CD4-positive, alpha-beta T cell (primary cell): ENCODE measurements at regions not wholly inside any gene's neighbourhood (a gene's known extent, or its start where the extent isn't known, plus 50 kb on each side); places are given as distances from the start of the nearest gene placed in this dataset.

ENCODE experiments used
- ATAC-seq: fragments of 200-7000 bp; cut with Tn5 transposase; one replicate; pipeline ENCODE4 v1.10.0; 2022; ENCODE audit warnings: mild to moderate bottlenecking; ENCODE audit not compliant: poor library complexity
- CTCF ChIA-PET: fragments of 350-600 bp; sonication (Branson Sonifier 250); formaldehyde crosslinking; loops from one replicate; lab custom pipeline; 2021; ENCODE audit warnings: antibody characterized with exemption, inconsistent platforms; lab: Charles Lee
- POLR2A ChIA-PET: fragments of 350-600 bp; sonication (Branson Sonifier 250); formaldehyde crosslinking; loops from one replicate; lab custom pipeline; 2021; ENCODE audit warnings: antibody characterized with exemption, inconsistent platforms; lab: Charles Lee
- DNase-seq, 14 experiments: peaks; one replicate each; pipeline ENCODE4 v3.0.0-alpha.2; 2013 to 2020; ENCODE audit warnings: mixed read lengths in 2 of 14
- H3K27ac ChIP-seq, 2 donors: one replicate each; pipeline versions ENCODE4 v1.5.1 to v1.7.0; 2013; ENCODE audit warnings: low read length in 2 of 2, low read depth in 1 of 2, mild to moderate bottlenecking in 1 of 2
- H3K27me3 ChIP-seq, 2 experiments: 1 replicate in 1 of 2; 2 replicates in 1 of 2; pipeline versions ENCODE4 v1.6.1 to v1.7.0; 2013; ENCODE audit warnings: low read length in 2 of 2, control low read depth in 1 of 2, mild to moderate bottlenecking in 1 of 2, moderate library complexity in 1 of 2; ENCODE audit not compliant: insufficient read depth in 2 of 2, control insufficient read depth in 1 of 2
- H3K36me3 ChIP-seq: one replicate; pipeline ENCODE4 v1.6.1; 2013; ENCODE audit warnings: low read length, control low read depth; ENCODE audit not compliant: insufficient read depth
- H3K4me1 ChIP-seq: one replicate; pipeline ENCODE4 v1.6.1; 2013; ENCODE audit warnings: low read length, control low read depth; ENCODE audit not compliant: insufficient read depth
- H3K4me3 ChIP-seq: one replicate; pipeline ENCODE4 v1.5.1; 2013; ENCODE audit warnings: mild to moderate bottlenecking, low read length, moderate library complexity
- H3K9me3 ChIP-seq, 2 experiments: 1 replicate in 1 of 2; 2 replicates in 1 of 2; pipeline versions ENCODE4 v1.6.1 to v1.7.0; 2013; ENCODE audit warnings: low read length in 2 of 2, mild to moderate bottlenecking in 2 of 2, control low read depth in 1 of 2, moderate library complexity in 1 of 2; ENCODE audit not compliant: control insufficient read depth in 1 of 2, insufficient read depth in 1 of 2
- H3K27ac Mint-ChIP-seq: one replicate; pipeline ENCODE4 v1.8.0; 2020; ENCODE audit warnings: mixed read lengths
- H3K27me3 Mint-ChIP-seq: one replicate; pipeline ENCODE4 v1.8.0; 2021; ENCODE audit warnings: mixed read lengths
- H3K36me3 Mint-ChIP-seq: one replicate; pipeline ENCODE4 v1.8.0; 2021; ENCODE audit warnings: low read depth, mixed read lengths
- H3K4me1 Mint-ChIP-seq: one replicate; pipeline ENCODE4 v1.8.0; 2021; ENCODE audit warnings: low read depth, mixed read lengths
- H3K4me3 Mint-ChIP-seq: one replicate; pipeline ENCODE4 v1.8.0; 2020; ENCODE audit warnings: mild to moderate bottlenecking, mixed read lengths
- H3K9me3 Mint-ChIP-seq: one replicate; pipeline ENCODE4 v1.8.0; 2020; ENCODE audit warnings: mixed read lengths
- intact Hi-C, 2 experiments: fragments of 100-400 bp; cut with DNase I in 1 of 2; cut with micrococcal nuclease in 1 of 2; formaldehyde crosslinking; loops; one replicate each; pipeline versions ENCODE4 v1.15.1 to v1.9.0; 2023 to 2025; cut with DNase I, micrococcal nuclease
- TF ChIP-seq, protein P1 (sequence below): fragments of 200-600 bp; IDR thresholded peaks from one replicate; pipeline ENCODE4 v1.8.0; 2022; ENCODE audit warnings: antibody characterized with exemption, mild to moderate bottlenecking

DNA sequence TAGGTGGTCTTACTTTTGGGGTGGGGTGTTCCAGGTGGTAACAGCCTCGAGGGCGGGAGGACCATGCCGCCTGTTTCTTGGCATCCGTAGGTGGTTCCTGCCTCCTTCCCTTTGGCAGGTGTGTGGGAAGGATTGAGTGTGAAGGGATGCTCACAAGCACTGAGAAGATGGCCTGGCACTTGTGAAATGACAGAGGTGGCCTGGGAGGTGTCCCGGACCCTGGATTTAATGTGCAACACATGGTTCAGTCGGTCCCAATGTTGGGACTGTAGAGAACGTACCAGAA, 165.8 kb upstream of the FOXF1 start:
- Mint-ChIP-seq H3K27me3 (peaks cover 71% of the 10 kb centered on the region), H3K4me3 (no peak overlapping the region), H3K27ac (no peak overlapping the region), H3K4me1 (no peaks in the 10 kb centered on the region), H3K9me3 (no peaks in the 10 kb centered on the region), H3K36me3 (no peaks in the 10 kb centered on the region)
- ATAC-seq (no peak), DNase-seq (no peak)
- no peak overlapping the region for H3K27ac ChIP-seq
- ChIA-PET CTCF (no interaction called here), POLR2A (no interaction called here)
- TF ChIP-seq, protein P1, sequence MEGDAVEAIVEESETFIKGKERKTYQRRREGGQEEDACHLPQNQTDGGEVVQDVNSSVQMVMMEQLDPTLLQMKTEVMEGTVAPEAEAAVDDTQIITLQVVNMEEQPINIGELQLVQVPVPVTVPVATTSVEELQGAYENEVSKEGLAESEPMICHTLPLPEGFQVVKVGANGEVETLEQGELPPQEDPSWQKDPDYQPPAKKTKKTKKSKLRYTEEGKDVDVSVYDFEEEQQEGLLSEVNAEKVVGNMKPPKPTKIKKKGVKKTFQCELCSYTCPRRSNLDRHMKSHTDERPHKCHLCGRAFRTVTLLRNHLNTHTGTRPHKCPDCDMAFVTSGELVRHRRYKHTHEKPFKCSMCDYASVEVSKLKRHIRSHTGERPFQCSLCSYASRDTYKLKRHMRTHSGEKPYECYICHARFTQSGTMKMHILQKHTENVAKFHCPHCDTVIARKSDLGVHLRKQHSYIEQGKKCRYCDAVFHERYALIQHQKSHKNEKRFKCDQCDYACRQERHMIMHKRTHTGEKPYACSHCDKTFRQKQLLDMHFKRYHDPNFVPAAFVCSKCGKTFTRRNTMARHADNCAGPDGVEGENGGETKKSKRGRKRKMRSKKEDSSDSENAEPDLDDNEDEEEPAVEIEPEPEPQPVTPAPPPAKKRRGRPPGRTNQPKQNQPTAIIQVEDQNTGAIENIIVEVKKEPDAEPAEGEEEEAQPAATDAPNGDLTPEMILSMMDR, result no peak
- H3K4me3 ChIP-seq, result no peak overlapping the region
- intact Hi-C loops, result no loop called here
- H3K27me3 ChIP-seq, result peaks cover 14 to 21% of the 10 kb centered on the region in 2 experiments
- no peaks in the 10 kb centered on the region for H3K36me3 ChIP-seq
- H3K4me1 ChIP-seq, result no peaks in the 10 kb centered on the region
- H3K9me3 ChIP-seq, result peaks cover 0 to 35% of the 10 kb centered on the region in 2 experiments

DNA sequence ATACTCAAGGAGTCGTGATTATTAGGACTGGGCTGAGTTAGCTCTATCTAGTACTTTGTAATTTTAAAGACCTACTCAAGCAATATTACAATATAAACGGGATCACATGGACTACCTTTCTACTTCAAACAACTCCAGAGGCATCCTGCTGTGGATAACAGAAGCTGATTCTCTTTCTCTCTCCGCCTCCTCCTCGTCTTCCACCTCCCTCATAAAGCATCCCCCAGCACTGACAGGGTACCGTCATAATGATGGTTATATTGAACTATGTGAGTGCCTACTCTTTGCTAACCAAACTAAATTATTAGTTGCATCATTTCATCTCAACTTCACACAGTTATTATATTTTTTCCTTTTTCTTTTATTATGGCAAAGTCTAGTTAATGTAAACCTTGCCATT, 165.4 kb upstream of the FOXF1 start:
- POLR2A ChIA-PET, result no interaction called here
- peaks cover 71% of the 10 kb centered on the region for H3K27me3 Mint-ChIP-seq
- H3K4me1 Mint-ChIP-seq, result no peaks in the 10 kb centered on the region
- no peak for DNase-seq
- no peak for ATAC-seq
- CTCF ChIA-PET, result no interaction called here
- Histone ChIP-seq H3K36me3 (no peaks in the 10 kb centered on the region), H3K4me3 (no peak overlapping the region), H3K4me1 (no peaks in the 10 kb centered on the region), H3K27ac (no peak overlapping the region), H3K9me3 (peaks cover 0 to 33% of the 10 kb centered on the region in 2 experiments), H3K27me3 (peaks cover 14 to 21% of the 10 kb centered on the region in 2 experiments)
- TF ChIP-seq, protein P1, result no peak
- no peaks in the 10 kb centered on the region for H3K36me3 Mint-ChIP-seq
- no peak overlapping the region for H3K27ac Mint-ChIP-seq
- intact Hi-C loops, result no loop called here
- H3K9me3 Mint-ChIP-seq, result no peaks in the 10 kb centered on the region
- H3K4me3 Mint-ChIP-seq, result no peak overlapping the region

DNA sequence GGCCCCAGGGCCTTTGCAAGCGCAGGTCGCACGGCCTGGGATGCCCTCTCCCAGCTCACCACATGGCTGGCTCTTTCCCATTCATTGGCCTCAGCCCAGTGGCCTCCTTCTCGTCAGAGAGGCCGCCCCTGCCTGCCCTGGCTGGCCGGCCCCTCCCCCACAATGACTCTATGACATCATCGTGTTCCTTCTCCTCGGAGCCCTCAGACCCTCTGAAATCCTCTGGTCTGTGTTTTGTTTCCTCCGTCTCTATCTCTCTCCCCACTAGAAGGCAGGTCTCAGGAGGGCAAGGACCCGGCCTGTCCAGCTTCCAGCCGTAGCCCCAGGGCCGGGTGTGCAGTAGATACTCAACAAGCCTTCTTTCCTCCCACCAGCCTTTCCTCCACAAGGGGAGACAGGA, 164.8 kb upstream of the FOXF1 start:
- H3K9me3 Mint-ChIP-seq, result no peaks in the 10 kb centered on the region
- H3K4me1 ChIP-seq, result no peaks in the 10 kb centered on the region
- H3K9me3 ChIP-seq, result peaks cover 0 to 27% of the 10 kb centered on the region in 2 experiments
- H3K36me3 ChIP-seq, result no peaks in the 10 kb centered on the region
- peaks cover 14 to 21% of the 10 kb centered on the region in 2 experiments for H3K27me3 ChIP-seq
- peaks cover 71% of the 10 kb centered on the region for H3K27me3 Mint-ChIP-seq
- POLR2A ChIA-PET, result no interaction called here
- no peak overlapping the region for H3K4me3 Mint-ChIP-seq
- TF ChIP-seq, protein P1, result no peak
- ATAC-seq (no peak), DNase-seq (no peak)
- no peaks in the 10 kb centered on the region for H3K4me1 Mint-ChIP-seq
- intact Hi-C loops, result no loop called here
- H3K4me3 ChIP-seq, result no peak overlapping the region
- H3K27ac Mint-ChIP-seq, result no peak overlapping the region
- CTCF ChIA-PET, result no interaction called here
- H3K27ac ChIP-seq, result no peak overlapping the region
- no peaks in the 10 kb centered on the region for H3K36me3 Mint-ChIP-seq
